Glutamatergic neuron (in vitro differentiated cells): ENCODE measurements at regions not wholly inside any gene's neighbourhood (a gene's known extent, or its start where the extent isn't known, plus 50 kb on each side); places are given as distances from the start of the nearest gene placed in this dataset.

Source experiments
- DNase-seq: peaks from one replicate; pipeline ENCODE4 v3.0.0; 2022
- H3K27ac Mint-ChIP-seq: one replicate; pipeline ENCODE4 v1.8.0; 2020; ENCODE audit warnings: mild to moderate bottlenecking, mixed read lengths, inconsistent platforms; ENCODE audit not compliant: unreplicated experiment
- H3K27me3 Mint-ChIP-seq: one replicate; pipeline ENCODE4 v1.8.0; 2020; ENCODE audit warnings: mild to moderate bottlenecking, moderate library complexity, mixed read lengths, inconsistent platforms; ENCODE audit not compliant: unreplicated experiment
- H3K36me3 Mint-ChIP-seq: one replicate; pipeline ENCODE4 v1.8.0; 2020; ENCODE audit warnings: mild to moderate bottlenecking, mixed read lengths, inconsistent platforms; ENCODE audit not compliant: unreplicated experiment
- H3K4me1 Mint-ChIP-seq: one replicate; pipeline ENCODE4 v1.8.0; 2020; ENCODE audit warnings: mild to moderate bottlenecking, low read depth, mixed read lengths, inconsistent platforms; ENCODE audit not compliant: unreplicated experiment
- H3K4me3 Mint-ChIP-seq: one replicate; pipeline ENCODE4 v1.8.0; 2020; ENCODE audit warnings: mild to moderate bottlenecking, mixed read lengths, inconsistent platforms; ENCODE audit not compliant: unreplicated experiment
- H3K9me3 Mint-ChIP-seq: one replicate; pipeline ENCODE4 v1.8.0; 2020; ENCODE audit warnings: mild to moderate bottlenecking, moderate library complexity, mixed read lengths, inconsistent platforms; ENCODE audit not compliant: unreplicated experiment
- TF ChIP-seq, protein P1 (sequence below): fragments of 200-600 bp; sonication (generic); IDR thresholded peaks from one replicate; pipeline ENCODE4 v1.5.0; 2021; ENCODE audit not compliant: partially characterized antibody, unreplicated experiment

DNA sequence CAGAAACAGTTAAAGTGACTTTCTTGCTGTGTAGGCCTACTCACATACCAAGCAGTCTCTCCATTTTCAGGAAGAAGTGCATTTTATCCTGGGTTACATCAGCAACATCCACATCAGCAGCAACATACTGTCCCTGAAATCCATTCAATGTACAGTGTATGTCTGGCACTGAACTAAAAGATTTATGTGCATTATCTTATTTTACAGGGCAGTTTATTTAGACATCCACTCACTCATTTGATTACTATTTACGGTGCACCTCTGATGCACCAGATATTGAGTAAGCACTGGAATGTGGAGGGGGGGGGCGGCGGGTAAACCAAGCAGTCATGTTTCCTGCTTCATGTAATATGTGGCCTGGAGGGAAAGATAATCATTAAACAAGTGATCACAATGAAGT is 1128.2 kb downstream of the BCL11A start:
- TF ChIP-seq, protein P1, sequence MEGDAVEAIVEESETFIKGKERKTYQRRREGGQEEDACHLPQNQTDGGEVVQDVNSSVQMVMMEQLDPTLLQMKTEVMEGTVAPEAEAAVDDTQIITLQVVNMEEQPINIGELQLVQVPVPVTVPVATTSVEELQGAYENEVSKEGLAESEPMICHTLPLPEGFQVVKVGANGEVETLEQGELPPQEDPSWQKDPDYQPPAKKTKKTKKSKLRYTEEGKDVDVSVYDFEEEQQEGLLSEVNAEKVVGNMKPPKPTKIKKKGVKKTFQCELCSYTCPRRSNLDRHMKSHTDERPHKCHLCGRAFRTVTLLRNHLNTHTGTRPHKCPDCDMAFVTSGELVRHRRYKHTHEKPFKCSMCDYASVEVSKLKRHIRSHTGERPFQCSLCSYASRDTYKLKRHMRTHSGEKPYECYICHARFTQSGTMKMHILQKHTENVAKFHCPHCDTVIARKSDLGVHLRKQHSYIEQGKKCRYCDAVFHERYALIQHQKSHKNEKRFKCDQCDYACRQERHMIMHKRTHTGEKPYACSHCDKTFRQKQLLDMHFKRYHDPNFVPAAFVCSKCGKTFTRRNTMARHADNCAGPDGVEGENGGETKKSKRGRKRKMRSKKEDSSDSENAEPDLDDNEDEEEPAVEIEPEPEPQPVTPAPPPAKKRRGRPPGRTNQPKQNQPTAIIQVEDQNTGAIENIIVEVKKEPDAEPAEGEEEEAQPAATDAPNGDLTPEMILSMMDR, result no peak
- DNase-seq, result no peak
- H3K4me1 Mint-ChIP-seq, result no peaks in the 10 kb centered on the region
- no peaks in the 10 kb centered on the region for H3K36me3 Mint-ChIP-seq
- H3K9me3 Mint-ChIP-seq, result no peaks in the 10 kb centered on the region
- H3K4me3 Mint-ChIP-seq, result no peak overlapping the region
- no peak overlapping the region for H3K27ac Mint-ChIP-seq
- H3K27me3 Mint-ChIP-seq, result peaks cover 3% of the 10 kb centered on the region

DNA sequence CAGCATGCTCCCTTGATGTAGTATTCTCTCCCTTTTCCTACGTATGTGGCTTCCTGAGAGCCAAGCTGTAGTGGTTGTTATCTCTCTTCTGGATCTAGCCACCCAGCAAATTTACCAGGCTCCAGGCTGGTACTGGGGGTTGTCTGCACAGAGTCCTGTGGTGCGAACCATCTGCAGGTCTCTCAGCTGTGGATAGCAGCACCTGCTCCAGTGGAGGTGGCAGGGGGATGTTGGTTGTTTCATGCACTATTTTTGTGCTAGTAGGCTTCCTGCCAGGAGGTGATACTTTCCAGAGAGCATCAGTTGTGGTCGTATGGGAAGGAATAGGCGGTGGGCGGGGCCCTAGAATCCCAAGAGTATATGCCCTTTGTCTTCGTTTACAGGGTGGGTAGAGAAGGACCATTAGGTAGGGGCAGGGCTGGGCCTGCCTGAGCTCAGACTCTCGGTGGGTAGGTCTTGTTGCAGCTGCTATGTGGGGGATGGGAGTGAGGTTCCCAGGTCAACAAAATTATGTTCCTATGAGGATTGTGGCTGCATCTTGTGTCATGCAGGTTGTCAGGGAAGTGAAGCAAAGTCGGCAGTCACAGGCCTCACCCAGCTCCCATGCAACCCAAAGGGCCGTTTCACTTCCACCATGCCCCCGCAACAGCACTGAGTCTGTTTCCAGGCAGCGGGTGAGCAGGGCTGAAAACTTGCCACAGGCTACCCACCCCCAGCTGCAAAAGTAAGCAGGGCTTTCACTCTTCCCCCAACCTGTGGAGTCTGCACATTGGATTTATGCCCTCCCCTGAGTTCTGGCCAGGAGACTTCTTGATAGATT is 1139.5 kb downstream of the BCL11A start:
- Mint-ChIP-seq H3K27me3 (no peaks in the 10 kb centered on the region), H3K9me3 (no peaks in the 10 kb centered on the region), H3K36me3 (no peaks in the 10 kb centered on the region), H3K4me1 (peaks cover 3% of the 10 kb centered on the region), H3K4me3 (no peak overlapping the region), H3K27ac (no peak overlapping the region)
- DNase-seq, result no peak
- TF ChIP-seq, protein P1, result no peak

DNA sequence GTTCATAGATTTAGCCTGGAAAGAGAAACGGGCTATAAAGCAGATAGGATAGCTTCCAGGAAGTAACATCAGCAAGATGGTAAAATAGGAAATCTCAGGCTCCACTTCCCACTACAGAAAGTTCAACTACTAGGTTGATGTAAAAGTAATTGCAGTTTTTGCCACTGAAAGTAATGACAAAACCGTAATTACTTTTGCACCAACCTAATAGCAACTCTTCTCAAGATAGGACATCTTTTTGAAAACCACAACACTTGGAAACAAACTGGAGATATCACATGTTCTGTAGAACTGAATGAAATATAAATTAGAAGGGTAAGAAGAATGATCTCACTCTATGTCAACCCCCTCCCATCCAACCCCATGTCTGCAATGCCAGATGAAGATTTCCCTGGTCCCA is 1154.3 kb downstream of the BCL11A start:
- no peaks in the 10 kb centered on the region for H3K27me3 Mint-ChIP-seq
- peaks cover 2% of the 10 kb centered on the region for H3K9me3 Mint-ChIP-seq
- TF ChIP-seq, protein P1, result no peak
- DNase-seq, result no peak
- H3K4me1 Mint-ChIP-seq, result no peaks in the 10 kb centered on the region
- H3K4me3 Mint-ChIP-seq, result no peak overlapping the region
- H3K36me3 Mint-ChIP-seq, result no peaks in the 10 kb centered on the region
- no peak overlapping the region for H3K27ac Mint-ChIP-seq

DNA sequence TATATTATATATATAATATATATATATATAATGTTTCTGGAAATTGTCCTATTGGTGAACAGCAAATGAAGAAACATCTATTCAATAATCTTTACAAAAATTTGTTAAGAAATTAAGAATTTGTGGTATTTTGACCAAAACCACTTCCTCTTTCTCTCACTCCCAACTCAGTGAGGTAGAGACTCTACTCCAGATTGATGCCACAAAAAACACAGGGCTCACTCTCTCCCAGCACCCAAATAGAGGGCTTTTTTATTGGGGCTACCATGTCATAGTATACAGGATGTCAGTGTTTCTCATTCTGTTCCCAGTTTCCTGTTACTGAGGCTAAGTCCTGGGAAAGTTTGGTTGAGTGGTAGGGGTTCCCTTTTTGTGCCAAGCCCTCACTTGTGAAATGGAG is 1155.4 kb downstream of the BCL11A start:
- H3K4me1 Mint-ChIP-seq, result no peaks in the 10 kb centered on the region
- H3K27ac Mint-ChIP-seq, result no peak overlapping the region
- no peaks in the 10 kb centered on the region for H3K27me3 Mint-ChIP-seq
- H3K36me3 Mint-ChIP-seq, result no peaks in the 10 kb centered on the region
- H3K9me3 Mint-ChIP-seq, result peaks cover 2% of the 10 kb centered on the region
- H3K4me3 Mint-ChIP-seq, result no peak overlapping the region
- DNase-seq, result no peak
- TF ChIP-seq, protein P1, result no peak

DNA sequence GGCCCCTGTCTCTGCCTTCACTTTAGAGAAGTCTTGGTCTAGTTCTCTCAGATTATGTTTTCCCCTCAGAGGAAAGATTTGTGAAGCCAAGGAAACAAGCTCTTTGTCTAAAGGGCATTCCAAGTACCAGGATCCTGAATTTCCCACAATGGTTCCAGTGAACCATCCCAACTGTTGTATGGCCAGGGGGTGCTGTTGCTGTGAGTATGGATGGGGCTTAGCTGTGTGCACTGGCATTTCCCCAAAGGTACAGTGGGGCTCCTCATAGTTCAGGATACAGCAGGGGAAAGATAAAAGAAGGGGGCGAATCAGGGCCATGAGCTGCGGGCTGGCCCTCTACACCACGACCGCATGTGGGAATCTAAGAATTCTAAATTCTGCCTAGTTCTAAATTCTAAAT is 1154.0 kb upstream of the FANCL start:
- H3K4me1 Mint-ChIP-seq, result no peaks in the 10 kb centered on the region
- H3K9me3 Mint-ChIP-seq, result peaks cover 2% of the 10 kb centered on the region
- no peak for DNase-seq
- H3K27ac Mint-ChIP-seq, result no peak overlapping the region
- H3K4me3 Mint-ChIP-seq, result no peak overlapping the region
- no peaks in the 10 kb centered on the region for H3K36me3 Mint-ChIP-seq
- no peaks in the 10 kb centered on the region for H3K27me3 Mint-ChIP-seq
- TF ChIP-seq, protein P1, result no peak
